Cardiac fibroblast (primary cell): ENCODE measurements at regions not wholly inside any gene's neighbourhood (a gene's known extent, or its start where the extent isn't known, plus 50 kb on each side); places are given as distances from the start of the nearest gene placed in this dataset.

Experiments used
- DNase-seq, 2 donors: peaks; one replicate each; pipeline versions ENCODE4 v3.0.0 to v3.0.0-alpha.2; 2010; ENCODE audit warnings: low read depth in 2 of 2
- H3K4me3 ChIP-seq, 2 donors: replicated peaks in 1 of 2; 1 replicate in 1 of 2; 2 replicates in 1 of 2; pipeline ENCODE4 v1.5.1; 2011; ENCODE audit warnings: low read depth in 2 of 2, low read length in 2 of 2, mild to moderate bottlenecking in 2 of 2, moderate library complexity in 1 of 2
- TF ChIP-seq, protein P1 (sequence below): IDR thresholded peaks from one replicate; pipeline ENCODE4 v1.5.1; 2011; ENCODE audit warnings: low read depth, mild to moderate bottlenecking, low read length, inconsistent platforms

DNA sequence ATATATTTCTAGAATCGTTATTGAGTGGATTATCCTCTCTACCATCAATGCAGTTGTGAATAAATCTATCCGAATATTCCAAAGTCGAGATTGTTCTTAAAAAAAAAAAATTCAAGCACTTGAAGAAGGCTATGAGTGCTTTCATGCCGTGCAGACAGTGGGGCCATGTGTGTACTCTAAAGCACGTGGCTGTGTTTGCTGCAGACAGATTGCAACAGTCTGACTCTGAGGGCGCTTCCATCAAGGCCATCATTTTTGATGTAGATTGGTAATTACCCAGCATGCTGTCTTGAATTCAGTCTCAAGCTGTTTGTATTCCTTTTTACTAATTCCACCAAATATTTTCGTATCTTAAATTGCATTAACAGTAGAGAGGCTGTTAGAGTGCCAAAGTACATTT is 325.9 kb upstream of the LINC00305 start:
- H3K4me3 ChIP-seq, result no peak overlapping the region
- no peak for DNase-seq
- TF ChIP-seq, protein P1, sequence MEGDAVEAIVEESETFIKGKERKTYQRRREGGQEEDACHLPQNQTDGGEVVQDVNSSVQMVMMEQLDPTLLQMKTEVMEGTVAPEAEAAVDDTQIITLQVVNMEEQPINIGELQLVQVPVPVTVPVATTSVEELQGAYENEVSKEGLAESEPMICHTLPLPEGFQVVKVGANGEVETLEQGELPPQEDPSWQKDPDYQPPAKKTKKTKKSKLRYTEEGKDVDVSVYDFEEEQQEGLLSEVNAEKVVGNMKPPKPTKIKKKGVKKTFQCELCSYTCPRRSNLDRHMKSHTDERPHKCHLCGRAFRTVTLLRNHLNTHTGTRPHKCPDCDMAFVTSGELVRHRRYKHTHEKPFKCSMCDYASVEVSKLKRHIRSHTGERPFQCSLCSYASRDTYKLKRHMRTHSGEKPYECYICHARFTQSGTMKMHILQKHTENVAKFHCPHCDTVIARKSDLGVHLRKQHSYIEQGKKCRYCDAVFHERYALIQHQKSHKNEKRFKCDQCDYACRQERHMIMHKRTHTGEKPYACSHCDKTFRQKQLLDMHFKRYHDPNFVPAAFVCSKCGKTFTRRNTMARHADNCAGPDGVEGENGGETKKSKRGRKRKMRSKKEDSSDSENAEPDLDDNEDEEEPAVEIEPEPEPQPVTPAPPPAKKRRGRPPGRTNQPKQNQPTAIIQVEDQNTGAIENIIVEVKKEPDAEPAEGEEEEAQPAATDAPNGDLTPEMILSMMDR, result no peak

GRCh38 chr18:64474255-64474654 is 325.4 kb upstream of the LINC00305 start:
- H3K4me3 ChIP-seq, result no peak overlapping the region
- no peak for DNase-seq
- TF ChIP-seq, protein P1, result no peak

- H3K4me3 ChIP-seq, result no peak overlapping the region
- TF ChIP-seq, protein P1, result no peak
- DNase-seq, result no peak
These were observed 300.5 kb upstream of the LINC00305 start for GRCh38 chr18:64449434-64449833.

DNA sequence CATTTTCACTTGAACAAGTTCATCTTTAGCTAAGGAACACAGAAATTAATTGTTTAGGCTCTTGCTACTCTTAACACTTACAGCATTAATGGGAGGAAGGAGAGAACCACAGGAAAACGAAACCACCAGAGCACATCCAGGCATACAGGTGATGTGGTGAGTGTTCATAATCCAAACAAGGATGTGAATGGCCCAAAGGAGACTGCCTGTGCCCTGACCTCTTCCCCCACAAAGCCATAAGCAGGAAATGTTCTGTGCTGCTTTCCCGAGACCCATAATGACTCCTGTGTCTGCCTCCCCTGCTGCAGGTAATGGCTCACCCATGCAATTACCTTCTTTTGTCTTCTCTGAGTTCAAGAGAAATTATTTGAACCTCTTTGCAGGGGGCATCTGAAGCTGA is 295.9 kb upstream of the LINC00305 start:
- no peak overlapping the region for H3K4me3 ChIP-seq
- TF ChIP-seq, protein P1, result no peak
- no peak for DNase-seq

GRCh38 chr18:64438178-64438577 is 289.3 kb upstream of the LINC00305 start:
- no peak overlapping the region for H3K4me3 ChIP-seq
- DNase-seq, result no peak
- TF ChIP-seq, protein P1, result no peak

DNA sequence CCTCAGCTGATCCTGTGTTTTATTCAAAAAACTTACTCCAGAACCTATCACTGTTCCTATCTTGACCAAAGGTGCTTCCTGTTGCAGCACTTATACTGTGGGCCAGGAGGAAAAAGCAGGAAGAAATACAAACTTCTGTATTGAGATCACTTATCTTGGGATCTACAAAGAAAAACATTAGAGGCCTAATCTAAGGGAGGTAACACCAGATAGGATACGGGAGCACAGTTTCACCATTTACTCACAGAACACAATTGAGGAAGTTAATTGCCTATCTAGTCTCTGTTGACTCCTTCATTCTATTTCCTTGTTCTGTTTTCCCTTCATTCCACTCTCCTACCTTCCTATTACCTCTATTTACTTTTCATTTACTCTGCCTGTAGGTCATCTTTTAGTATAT is 287.2 kb upstream of the LINC00305 start:
- no peak overlapping the region for H3K4me3 ChIP-seq
- TF ChIP-seq, protein P1, result no peak
- DNase-seq, result no peak

DNA sequence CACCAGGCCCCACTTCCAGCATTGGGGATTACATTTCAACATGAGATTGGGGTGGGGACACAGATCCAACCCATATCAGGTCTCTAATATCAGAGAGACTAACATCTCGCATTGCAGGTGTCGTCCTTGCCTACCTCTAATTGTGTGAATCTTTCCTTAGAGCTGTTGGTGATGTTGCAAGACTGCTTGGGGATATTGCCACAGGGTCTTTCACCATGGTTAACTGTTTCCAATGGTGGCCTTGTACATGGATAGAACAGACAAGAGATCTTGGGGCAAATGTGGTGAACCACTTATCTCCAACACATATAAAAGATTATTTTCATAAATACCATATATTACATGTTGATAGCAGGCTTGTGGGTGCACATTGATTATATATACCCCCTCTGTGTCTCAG is 270.3 kb upstream of the LINC00305 start:
- no peak overlapping the region for H3K4me3 ChIP-seq
- DNase-seq, result no peak
- TF ChIP-seq, protein P1, result no peak
